WI38 (cell line): ENCODE measurements at regions not wholly inside any gene's neighbourhood (a gene's known extent, or its start where the extent isn't known, plus 50 kb on each side); places are given as distances from the start of the nearest gene placed in this dataset.

ENCODE experiments used
- H3K4me3 ChIP-seq: 2 replicates; pipeline ENCODE4 v1.5.1; 2011; ENCODE audit warnings: low read depth, mild to moderate bottlenecking, control low read depth, low read length
- TF ChIP-seq, protein P1 (sequence below): IDR thresholded peaks from 2 replicates; pipeline ENCODE4 v1.5.1; 2012; ENCODE audit warnings: low read depth, mild to moderate bottlenecking, control low read depth, low read length

DNA sequence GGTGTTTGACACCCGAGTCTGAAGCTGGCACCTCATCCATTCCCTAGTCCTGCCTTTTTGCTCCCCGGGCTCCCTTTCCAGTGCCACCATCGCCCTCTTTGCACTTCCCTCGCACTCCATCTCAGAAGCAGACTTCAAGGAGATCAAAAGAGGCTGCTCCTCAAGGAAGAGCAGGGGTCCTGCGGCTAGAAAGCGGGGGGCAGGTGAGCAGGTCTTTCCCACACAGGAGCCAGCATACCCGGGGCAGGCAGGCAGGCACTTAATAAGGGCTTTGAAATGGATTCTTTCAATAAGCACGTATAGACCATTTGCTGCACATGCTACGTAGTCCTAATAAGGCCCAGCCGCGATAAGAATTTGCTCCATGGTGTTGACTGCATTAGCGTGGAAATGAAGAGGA is 125.9 kb upstream of the PROX1 start:
- TF ChIP-seq, protein P1, sequence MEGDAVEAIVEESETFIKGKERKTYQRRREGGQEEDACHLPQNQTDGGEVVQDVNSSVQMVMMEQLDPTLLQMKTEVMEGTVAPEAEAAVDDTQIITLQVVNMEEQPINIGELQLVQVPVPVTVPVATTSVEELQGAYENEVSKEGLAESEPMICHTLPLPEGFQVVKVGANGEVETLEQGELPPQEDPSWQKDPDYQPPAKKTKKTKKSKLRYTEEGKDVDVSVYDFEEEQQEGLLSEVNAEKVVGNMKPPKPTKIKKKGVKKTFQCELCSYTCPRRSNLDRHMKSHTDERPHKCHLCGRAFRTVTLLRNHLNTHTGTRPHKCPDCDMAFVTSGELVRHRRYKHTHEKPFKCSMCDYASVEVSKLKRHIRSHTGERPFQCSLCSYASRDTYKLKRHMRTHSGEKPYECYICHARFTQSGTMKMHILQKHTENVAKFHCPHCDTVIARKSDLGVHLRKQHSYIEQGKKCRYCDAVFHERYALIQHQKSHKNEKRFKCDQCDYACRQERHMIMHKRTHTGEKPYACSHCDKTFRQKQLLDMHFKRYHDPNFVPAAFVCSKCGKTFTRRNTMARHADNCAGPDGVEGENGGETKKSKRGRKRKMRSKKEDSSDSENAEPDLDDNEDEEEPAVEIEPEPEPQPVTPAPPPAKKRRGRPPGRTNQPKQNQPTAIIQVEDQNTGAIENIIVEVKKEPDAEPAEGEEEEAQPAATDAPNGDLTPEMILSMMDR: no peak
- H3K4me3 ChIP-seq: no peak overlapping the region

DNA sequence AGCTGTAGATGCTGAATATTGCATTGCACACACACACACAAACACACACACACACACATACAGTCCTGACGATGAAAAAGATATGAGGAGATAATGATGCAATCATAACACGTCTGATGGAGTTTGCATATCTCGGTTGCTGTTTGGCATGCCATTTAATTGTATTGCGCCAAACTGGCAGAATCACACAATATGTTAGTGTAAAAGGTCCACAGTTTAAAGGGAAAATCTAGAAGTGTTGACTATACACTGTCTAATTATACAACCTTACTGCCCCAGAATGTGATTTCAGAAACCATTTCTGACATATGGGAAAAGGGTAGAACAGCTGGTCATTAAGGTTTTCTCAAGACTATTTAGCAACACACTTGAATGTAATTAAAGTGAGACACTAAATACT is 123.7 kb upstream of the PROX1 start:
- TF ChIP-seq, protein P1: no peak
- no peak overlapping the region for H3K4me3 ChIP-seq

DNA sequence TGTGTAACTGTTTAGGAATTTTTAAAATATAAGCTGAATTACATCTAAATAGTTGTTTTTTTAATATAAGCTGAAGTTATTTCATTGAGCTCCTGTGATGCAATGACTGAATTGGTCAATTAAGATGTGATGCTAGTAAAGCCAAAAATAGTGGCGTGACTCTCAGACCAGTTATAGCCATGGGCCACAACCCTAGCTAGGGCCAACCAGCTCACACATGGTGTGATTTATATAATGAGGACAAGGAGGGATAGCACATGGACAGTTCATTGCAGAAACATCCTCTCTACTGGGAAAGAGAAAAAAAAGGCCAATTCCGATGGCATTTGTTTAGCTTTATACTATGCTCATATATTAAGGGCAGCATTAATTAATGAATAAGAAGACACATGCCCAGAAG is 119.3 kb upstream of the PROX1 start:
- TF ChIP-seq, protein P1: no peak
- H3K4me3 ChIP-seq: no peak overlapping the region

DNA sequence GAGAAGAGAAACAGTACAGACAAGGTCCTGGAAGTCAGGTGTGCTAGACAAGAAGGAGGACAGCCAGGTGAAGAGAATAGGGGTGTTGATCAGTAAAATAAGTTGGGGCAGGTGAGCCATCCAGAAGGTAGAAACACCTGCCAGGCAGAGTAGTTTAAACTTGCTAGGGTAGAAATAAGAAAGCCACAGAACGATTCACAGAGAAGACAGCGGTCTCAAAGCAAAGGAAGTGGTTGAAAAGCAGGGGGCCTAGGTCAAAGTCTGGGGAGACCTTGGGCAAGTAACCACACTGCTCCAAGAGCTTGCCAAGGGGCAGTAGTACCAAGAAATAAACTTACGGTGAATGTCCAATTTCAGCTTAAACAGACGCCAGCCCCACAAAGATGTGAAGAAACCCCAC is 116.6 kb upstream of the PROX1 start:
- no peak overlapping the region for H3K4me3 ChIP-seq
- TF ChIP-seq, protein P1: no peak

DNA sequence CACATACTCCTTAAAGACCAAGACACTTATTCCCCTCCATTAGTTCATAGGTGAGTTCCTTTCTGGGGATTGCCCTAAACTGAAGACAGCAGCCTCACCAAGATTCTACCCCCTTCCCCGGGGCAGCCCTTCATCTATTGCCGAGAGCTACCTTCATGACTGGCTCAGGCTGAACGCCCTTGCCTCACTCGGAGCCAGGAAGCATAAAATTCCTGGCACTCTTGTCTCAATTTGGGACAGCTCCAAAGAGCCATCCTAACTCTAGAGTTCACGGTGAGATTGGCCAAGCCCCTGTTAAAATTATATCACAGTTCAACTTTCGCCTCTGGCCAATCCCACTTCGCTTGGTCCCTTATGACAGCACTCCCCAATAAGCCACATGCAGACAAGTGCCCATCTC is 113.0 kb upstream of the PROX1 start:
- H3K4me3 ChIP-seq: no peak overlapping the region
- TF ChIP-seq, protein P1: no peak

DNA sequence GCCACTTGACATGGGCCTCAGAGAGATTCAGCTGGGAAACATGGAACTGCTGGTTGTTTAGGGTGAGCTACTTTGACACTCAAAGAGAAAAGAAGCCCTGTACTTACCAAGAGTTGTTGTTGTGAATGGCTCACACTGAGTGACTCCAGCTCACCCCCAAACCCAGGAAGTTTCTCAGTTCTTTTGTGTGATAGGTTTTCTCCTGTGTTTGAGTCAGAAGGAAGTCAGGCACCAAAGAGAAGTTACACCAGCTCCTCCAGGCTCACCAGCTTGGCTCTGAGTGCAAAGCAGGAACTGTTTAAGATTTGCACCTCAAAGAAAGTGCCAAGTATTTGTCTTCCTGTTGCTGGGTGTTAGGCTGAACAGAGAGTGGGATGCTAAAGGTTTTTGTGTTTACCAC is 111.2 kb upstream of the PROX1 start:
- no peak overlapping the region for H3K4me3 ChIP-seq
- TF ChIP-seq, protein P1: no peak

DNA sequence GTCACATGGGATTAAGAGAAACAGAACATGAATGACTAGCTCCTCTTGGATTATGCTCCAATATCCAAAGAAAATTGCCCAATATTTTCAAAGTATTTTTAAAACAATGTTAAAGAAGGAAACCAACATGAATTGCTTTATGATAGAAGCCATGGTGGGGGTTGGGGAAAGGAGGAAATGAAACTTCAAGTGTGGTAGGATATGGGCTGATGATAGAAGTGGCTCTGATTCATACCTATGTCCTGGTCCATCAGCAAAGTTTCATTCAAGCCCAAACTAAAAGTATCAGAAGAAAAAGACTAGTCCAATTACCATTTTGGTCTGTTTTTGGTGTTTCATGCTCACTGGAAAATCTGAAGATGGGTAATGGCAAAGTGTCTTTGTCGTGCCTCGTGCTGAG is 104.2 kb upstream of the PROX1 start:
- H3K4me3 ChIP-seq: no peak overlapping the region
- TF ChIP-seq, protein P1: no peak

DNA sequence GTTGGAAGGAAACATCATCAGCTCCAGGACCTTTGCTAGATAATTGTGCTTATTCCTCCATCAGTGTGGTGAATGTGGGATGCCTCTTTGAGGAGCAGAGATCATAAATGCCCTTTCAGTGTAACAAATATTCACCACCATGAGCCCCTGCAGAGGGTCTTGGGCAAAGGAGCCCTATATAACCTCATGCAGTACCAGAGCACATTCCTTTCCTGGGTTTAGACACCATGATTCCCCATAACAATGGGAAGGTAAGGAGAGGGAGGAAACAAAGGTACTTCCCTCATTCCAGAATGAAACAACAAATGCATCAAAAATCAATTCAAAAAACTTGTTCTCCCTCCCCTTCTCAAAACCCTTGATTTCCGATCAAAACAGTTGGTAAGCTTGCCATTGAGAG is 103.4 kb upstream of the PROX1 start:
- H3K4me3 ChIP-seq: no peak overlapping the region
- TF ChIP-seq, protein P1: no peak
